ENCODE measurements at regions not wholly inside any gene's neighbourhood (a gene's known extent, or its start where the extent isn't known, plus 50 kb on each side); places are given as distances from the start of the nearest gene placed in this dataset.

DNA sequence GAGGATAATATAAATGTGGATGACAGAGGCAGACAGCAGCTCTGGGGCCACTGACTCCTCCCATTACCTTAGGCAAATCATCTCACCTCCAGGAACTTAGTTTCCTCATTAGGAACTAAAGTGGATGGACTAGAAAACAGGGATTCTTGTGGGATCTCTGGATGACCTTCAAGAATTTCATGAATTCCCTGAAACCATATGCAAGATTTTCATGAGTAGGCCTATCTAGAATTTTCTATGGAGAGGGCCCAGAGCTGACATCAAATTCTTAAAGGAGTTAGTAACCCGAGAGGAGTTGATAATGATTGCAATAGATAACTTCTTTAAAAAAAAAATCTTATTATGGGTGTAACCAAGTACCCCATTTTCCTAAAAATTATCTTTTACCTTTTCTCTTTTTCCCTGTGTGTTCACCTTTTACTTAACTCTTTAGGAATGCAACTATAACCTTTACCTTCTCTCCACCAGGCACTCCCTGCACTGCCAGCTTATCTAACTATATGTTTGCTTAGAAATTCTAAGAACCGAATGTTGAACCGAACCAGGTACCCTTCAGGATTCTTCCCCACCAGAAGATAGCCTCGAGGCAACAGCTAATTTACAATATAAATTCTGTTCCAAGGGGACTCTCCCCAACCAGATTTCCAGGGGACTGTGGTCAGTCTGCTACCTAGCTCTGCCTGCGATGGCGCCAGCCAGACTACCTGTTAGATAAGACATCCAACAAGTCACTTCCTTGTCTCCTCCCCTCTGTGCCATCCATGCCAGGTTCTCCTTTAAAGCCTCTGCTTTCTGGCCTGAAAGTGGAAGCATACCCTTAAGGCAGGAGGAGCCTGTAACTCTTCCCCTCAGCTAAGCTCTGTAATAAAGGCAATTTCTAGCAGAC is 86.0 kb downstream of the GCNT4 start:
- Histone ChIP-seq H3K9me2 (replicated peaks; ENCODE audit: control insufficient read depth, low read length) (no peaks in the 10 kb centered on the region), H3K27ac (ENCODE audit: low read depth, low read length) (no peak overlapping the region), H3K27me3 (ENCODE audit: control insufficient read depth, low read length) (peaks cover 4% of the 10 kb centered on the region; the same call in 1 of the 2 replicates), H4K20me1 (ENCODE audit: control insufficient read depth, insufficient read depth, low read depth, low read length) (no peaks in the 10 kb centered on the region), H3F3A (ENCODE audit: control insufficient read depth, insufficient read depth) (no peaks in the 10 kb centered on the region), H3K9me3 (ENCODE audit: control insufficient read depth, insufficient read depth, low read length) (no peaks in the 10 kb centered on the region), H3K79me2 (ENCODE audit: control insufficient read depth, low read length) (no peaks in the 10 kb centered on the region), H3K4me1 (ENCODE audit: control insufficient read depth, low read length) (no peaks in the 10 kb centered on the region), H3K36me3 (ENCODE audit: control insufficient read depth, low read length) (no peaks in the 10 kb centered on the region), H3K4me2 (ENCODE audit: low read length) (no peak overlapping the region), H3K4me3 (ENCODE audit: low read length) (no peak overlapping the region)
- no peak for TF ChIP-seq EZH2phosphoT487 (IDR thresholded peaks at IDR 0.05; ENCODE audit: borderline replicate concordance, low read length)
- TF ChIP-seq, protein P1, sequence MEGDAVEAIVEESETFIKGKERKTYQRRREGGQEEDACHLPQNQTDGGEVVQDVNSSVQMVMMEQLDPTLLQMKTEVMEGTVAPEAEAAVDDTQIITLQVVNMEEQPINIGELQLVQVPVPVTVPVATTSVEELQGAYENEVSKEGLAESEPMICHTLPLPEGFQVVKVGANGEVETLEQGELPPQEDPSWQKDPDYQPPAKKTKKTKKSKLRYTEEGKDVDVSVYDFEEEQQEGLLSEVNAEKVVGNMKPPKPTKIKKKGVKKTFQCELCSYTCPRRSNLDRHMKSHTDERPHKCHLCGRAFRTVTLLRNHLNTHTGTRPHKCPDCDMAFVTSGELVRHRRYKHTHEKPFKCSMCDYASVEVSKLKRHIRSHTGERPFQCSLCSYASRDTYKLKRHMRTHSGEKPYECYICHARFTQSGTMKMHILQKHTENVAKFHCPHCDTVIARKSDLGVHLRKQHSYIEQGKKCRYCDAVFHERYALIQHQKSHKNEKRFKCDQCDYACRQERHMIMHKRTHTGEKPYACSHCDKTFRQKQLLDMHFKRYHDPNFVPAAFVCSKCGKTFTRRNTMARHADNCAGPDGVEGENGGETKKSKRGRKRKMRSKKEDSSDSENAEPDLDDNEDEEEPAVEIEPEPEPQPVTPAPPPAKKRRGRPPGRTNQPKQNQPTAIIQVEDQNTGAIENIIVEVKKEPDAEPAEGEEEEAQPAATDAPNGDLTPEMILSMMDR (IDR thresholded peaks at IDR 0.05; ENCODE audit: low read depth, low read length, poor library complexity, severe bottlenecking) = no peak

GRCh38 chr5:74963407-74963806 is 89.0 kb downstream of the GCNT4 start:
- Histone ChIP-seq H3K9me3 (ENCODE audit: control insufficient read depth, insufficient read depth, low read length) (no peaks in the 10 kb centered on the region), H3K9me2 (replicated peaks; ENCODE audit: control insufficient read depth, low read length) (no peaks in the 10 kb centered on the region), H4K20me1 (ENCODE audit: control insufficient read depth, insufficient read depth, low read depth, low read length) (no peaks in the 10 kb centered on the region)

GRCh38 chr5:74957906-74958305 is 91.7 kb upstream of the FAM169A start:
- no peak overlapping the region for H3K4me3 ChIP-seq (ENCODE audit: low read length)
- H3K27me3 ChIP-seq (ENCODE audit: control insufficient read depth, low read length) = no peaks in the 10 kb centered on the region
- no peak overlapping the region for H3K27ac ChIP-seq (ENCODE audit: low read depth, low read length)
- no peaks in the 10 kb centered on the region for H4K20me1 ChIP-seq (ENCODE audit: control insufficient read depth, insufficient read depth, low read depth, low read length)
- no peak for TF ChIP-seq EZH2phosphoT487 (IDR thresholded peaks at IDR 0.05; ENCODE audit: borderline replicate concordance, low read length)
- TF ChIP-seq, protein P1 (IDR thresholded peaks at IDR 0.05; ENCODE audit: low read depth, low read length, poor library complexity, severe bottlenecking) = no peak
- H3K9me3 ChIP-seq (ENCODE audit: control insufficient read depth, insufficient read depth, low read length) = no peaks in the 10 kb centered on the region
- no peaks in the 10 kb centered on the region for H3F3A ChIP-seq (ENCODE audit: control insufficient read depth, insufficient read depth)
- no peaks in the 10 kb centered on the region for H3K4me1 ChIP-seq (ENCODE audit: control insufficient read depth, low read length)
- no peak overlapping the region for H3K4me2 ChIP-seq (ENCODE audit: low read length)
- H3K79me2 ChIP-seq (ENCODE audit: control insufficient read depth, low read length) = no peaks in the 10 kb centered on the region
- no peaks in the 10 kb centered on the region for H3K36me3 ChIP-seq (ENCODE audit: control insufficient read depth, low read length)
- H3K9me2 ChIP-seq (replicated peaks; ENCODE audit: control insufficient read depth, low read length) = no peaks in the 10 kb centered on the region

More at GRCh38 chr5:74963407-74963806, 89.0 kb downstream of the GCNT4 start:
- H3K4me3 ChIP-seq (ENCODE audit: low read length) = no peak overlapping the region
- no peaks in the 10 kb centered on the region for H3F3A ChIP-seq (ENCODE audit: control insufficient read depth, insufficient read depth)
- H3K27me3 ChIP-seq (ENCODE audit: control insufficient read depth, low read length) = peaks cover 4% of the 10 kb centered on the region; the same call in 1 of the 2 replicates
- H3K79me2 ChIP-seq (ENCODE audit: control insufficient read depth, low read length) = no peaks in the 10 kb centered on the region
- H3K4me2 ChIP-seq (ENCODE audit: low read length) = no peak overlapping the region
- no peaks in the 10 kb centered on the region for H3K36me3 ChIP-seq (ENCODE audit: control insufficient read depth, low read length)
- no peak for TF ChIP-seq EZH2phosphoT487 (IDR thresholded peaks at IDR 0.05; ENCODE audit: borderline replicate concordance, low read length)
- H3K27ac ChIP-seq (ENCODE audit: low read depth, low read length) = no peak overlapping the region
- H3K4me1 ChIP-seq (ENCODE audit: control insufficient read depth, low read length) = no peaks in the 10 kb centered on the region
